Stimulated activated CD4-positive, alpha-beta T cell treated with anti-CD3 and anti-CD28 coated beads, TNF-alpha, amount 100 ng/mL, for 1 hour (primary cell): ENCODE measurements at regions not wholly inside any gene's neighbourhood (a gene's known extent, or its start where the extent isn't known, plus 50 kb on each side); places are given as distances from the start of the nearest gene placed in this dataset.
"Not testable (repeated sequence)": the region's sequence is repeated elsewhere in the genome, so short reads cannot be mapped to it uniquely, and the experiment has no call there.

ENCODE experiments used
- DNase-seq, 3 donors: peaks; one replicate each; pipeline ENCODE4 v3.0.0-alpha.2; 2020; ENCODE audit warnings: low read depth in 3 of 3, low spot score in 1 of 3

GRCh38 chr22:48639896-48640748, 1187.6 kb downstream of the BRD1 start:
- no peak for DNase-seq

DNA sequence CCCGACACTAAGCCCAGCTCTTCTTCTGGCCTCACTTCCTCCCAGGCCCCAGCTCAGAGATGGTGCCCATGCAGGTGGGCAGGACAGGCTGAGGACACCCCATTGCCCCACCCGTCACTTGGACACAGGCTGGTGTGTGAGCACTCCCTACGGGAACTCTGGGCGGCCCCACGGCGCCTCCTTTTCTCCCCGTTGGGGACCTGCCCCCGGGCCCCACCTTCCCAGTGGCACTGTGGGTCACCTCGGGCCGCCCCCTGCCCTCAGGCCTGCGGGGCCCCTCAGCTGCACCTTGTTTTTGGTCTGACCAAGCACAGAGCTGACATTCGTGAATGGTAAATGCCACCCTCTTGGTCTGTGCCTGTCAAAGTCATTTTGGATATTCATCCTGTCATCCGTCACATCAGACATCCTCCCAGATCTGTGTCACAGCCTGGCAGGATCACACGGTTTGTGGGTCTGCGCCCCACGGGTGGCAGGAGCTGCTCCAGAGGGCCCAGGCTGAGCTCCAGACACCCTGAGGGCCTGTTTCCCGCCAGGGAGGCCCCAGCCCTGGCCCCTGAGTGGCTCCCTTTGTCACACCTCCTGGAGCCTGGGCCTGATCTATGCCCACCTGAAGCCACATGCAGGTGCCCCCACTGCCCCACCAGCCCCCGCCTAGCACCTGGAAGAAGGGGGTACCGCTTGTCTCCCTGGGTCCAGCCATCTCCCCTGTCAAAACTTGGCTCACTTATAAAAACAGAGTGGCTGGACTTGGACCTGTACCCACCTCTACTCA, 1188.5 kb downstream of the BRD1 start:
- no peak for DNase-seq

GRCh38 chr22:48637231-48637630, 1190.4 kb downstream of the BRD1 start:
- no peak for DNase-seq

- DNase-seq: no peak
Measured at GRCh38 chr22:48636746-48637145, 1190.9 kb downstream of the BRD1 start.

DNA sequence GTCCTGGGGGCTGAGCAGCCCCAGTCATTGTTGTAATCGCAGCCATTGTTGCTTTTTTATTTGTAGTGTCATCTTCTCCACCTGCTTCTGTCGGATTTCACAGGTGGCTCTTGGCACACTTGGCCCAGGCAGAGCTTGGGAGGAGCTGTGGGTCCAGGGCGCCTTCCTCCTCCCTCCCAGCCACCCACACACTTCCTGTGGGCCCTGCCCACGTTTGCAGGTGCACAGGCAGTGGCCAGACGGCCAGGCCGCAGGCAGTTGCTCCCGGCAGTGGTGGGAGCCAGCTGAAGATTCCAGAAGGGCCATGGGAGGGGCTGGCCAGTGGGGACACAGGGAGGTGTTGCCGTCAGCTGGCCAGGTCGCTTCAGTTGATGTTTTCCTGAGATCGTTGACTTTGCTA, 1191.9 kb downstream of the BRD1 start:
- DNase-seq: no peak

GRCh38 chr22:48635031-48635430, 1192.6 kb downstream of the BRD1 start:
- DNase-seq: no peak

DNA sequence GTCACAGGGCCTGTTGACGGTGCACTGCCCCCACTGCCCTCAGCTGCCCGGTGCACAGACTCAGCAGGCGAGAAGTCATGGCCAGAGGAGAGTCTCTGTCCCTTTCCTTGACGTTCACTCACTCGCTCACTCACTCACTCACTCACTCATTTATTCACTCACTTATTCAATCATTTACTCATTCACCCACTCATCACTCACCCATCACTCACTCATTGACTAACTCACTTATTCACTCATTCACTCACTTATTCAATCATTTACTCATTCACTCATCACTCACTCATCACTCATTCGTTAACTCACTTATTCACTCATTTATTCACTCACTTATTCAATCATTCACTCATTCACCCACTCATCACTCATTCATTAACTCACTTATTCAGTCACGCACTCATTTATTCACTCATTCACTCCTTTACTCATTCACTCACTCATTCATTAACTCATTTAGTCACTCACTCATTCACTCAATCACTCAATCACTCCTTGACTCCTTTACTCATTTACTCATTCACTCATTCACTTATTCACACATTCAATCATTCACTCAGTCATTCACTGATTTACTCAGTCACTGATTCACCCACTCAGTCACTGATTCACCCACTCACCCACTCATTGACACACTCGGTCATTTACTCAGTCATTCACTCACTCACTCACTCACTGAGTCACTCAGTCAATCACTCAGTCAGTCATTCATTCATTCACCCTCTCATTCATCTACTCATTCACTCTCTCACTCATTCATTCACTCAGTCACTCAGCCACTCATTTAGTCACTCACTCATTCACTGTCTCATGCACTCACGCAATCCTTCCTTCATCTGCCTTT, 1193.5 kb downstream of the BRD1 start:
- no peak for DNase-seq

GRCh38 chr22:48632646-48633246, 1194.9 kb downstream of the BRD1 start:
- no peak for DNase-seq

- no peak for DNase-seq
Measured at GRCh38 chr22:48631288-48631863, 1196.3 kb downstream of the BRD1 start.

DNA sequence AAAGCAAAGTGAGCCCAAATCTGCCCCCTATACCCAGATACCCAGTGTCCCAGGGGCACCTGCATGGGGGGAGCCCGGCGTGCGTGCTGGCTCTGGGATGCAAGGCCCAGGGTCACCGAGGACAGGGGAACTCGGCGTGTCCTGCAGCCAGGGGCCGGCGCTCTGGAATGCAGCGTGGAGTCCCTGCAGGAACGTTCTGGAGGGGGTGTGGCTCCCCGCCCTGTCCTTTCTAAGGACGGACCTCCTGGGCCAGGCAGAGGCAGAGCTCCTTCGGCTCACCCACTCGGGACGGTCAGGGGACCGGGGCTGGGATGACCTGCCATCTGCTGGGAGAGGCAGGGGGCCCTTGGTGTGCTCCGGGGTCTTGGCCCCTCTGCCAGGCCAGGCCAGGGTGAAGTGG, 1196.8 kb downstream of the BRD1 start:
- DNase-seq: no peak

GRCh38 chr22:48630433-48630754, 1197.3 kb downstream of the BRD1 start:
- DNase-seq: no peak

DNA sequence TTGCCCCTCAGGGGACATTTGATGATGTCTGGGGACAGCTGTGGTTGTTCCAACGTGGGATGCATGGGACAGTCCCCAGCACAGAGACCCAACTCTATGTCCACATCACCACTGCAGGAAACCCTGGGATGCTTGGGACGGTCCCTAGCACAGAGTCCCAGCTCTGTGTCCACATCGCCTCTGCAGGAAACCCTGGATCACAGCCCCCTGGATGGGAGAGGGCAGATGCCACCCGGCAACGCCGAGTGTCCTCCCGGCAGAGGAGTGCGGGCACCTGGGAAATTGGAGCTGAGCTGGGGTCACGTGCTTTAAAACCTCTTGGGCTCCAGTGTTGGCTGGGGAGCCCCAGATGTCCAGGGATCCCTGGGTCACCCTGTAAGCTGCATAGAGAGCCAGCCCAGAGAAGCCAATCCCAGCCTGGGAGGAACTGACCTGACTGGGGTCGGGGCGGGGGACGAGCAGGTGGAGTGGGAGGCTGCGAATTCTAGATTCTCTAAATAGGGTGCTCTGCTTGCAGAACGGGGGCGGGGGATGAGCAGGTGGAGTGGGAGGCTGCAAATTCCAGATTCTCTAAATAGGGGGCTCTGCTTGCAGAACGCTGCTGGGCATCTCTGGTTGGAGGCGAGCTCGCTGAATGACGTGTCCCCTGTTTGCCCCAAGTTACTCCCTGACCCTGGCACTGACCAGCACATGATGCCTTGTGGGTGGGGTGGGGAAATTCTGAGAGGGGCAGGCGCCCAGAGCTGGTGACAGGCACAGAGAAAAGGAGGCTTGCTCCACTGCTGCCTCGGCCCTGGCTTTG, 1197.8 kb downstream of the BRD1 start:
- no peak for DNase-seq

- no peak for DNase-seq
Measured at GRCh38 chr22:48628891-48629543, 1198.7 kb downstream of the BRD1 start.

DNA sequence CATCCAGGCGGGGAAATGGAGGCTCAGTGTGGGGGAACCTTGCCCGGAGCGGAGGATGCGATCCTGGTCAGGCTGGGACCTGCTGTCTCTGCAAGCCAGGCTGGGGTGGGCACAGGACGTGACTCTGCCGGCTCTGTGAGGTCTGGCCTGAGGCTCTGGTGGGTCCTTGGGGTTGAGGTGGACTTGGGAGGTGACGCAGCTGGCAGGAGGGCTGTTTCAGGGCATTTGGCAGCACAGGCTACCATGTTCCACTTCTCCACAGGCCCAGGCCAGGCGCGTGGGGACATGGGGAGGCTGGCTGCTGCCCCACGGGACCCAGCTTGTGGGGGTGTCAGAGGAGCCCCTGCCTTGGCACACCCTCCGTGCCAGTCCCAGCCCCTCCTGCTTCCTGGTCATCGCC, 1199.7 kb downstream of the BRD1 start:
- no peak for DNase-seq

GRCh38 chr22:48627203-48627602, 1200.5 kb downstream of the BRD1 start:
- no peak for DNase-seq

DNA sequence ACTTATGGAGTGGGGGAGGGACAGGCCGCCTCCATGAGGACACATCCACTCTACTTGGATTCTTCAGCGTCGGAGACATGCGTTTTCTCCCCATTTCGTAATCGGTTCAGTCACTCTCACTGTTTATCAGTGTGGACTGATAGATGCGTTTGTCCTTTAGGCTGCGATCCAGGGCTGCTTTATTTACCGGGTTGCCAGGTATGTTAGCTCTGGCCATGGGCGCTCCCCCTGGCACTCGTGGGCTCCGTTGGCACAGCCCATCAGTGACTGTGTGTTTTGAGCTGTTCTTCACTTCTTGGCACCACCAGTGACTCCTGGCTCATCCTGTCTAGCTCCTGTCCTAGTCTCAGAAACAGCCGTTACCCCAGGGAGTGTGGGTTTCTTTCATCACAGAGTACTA, 1203.3 kb downstream of the BRD1 start:
- no peak for DNase-seq

DNA sequence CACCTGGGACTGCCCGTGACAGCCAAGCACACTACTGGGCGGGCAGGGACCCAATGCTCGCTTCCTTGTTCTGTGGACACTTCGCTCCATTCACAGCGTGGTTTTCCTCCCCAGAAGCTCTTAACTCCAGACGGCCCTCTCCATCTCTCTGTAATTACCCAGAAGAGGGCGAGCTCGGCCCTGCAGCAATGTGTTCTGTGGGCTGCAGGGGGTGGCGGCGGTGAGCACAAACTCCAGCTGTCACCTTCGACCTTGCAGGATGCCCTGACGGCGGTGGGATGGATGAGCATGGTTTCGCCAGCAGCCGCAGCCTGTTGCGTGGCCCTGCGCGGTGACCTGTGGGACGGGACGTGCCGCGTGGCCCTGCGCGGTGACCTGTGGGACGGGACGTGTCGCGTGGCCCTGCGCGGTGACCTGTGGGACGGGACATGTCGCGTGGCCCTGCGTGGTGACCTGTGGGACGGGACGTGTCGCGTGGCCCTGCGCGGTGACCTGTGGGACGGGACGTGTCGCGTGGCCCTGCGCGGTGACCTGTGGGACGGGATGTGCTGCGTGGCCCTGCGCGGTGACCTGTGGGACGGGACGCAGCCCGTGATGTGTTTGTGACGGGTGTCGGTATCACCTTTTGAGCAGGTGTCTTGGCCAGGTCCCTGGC, 1204.7 kb downstream of the BRD1 start:
- DNase-seq: no peak

DNA sequence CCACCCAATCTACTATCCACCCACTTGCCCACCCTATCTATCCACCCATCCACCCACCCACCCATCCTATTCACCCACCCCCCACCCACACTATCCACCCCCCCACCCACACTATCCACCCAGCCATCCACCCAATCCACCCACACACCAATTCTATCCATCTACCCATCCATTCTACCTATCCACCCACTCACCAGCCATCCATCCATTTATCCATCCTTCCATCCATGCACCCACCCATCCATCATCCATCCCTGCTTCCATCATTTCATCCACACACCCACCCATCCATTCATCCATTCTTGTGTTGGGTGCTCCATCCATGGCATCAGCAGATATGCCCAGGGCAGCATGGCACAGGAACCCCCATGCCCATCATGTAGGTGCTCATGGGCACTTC, 1206.6 kb downstream of the BRD1 start:
- DNase-seq: no peak

DNA sequence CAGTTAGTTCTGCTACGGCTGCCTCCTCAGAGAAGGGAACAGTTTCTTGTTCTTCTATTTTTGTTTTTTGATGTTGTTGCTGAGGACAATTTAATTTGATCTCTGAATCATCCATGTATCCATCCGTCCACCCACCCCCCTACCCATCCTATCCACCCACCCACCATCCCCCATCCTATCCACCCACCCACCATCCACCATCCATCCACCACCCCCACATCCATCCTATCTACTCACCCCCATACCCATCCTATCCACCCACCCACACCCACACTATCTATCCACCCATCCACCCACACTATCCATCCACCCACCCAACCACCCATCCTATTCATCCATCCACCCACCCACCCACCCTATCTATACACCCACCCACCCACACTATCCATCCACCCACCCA, 1207.2 kb downstream of the BRD1 start:
- DNase-seq: not testable (repeated sequence)
